ENCODE measurements at regions not wholly inside any gene's neighbourhood (a gene's known extent, or its start where the extent isn't known, plus 50 kb on each side); places are given as distances from the start of the nearest gene placed in this dataset.
A peak's percentile ranks its signal among the peaks of the same experiment; 100 is the strongest.

- no peak for ATAC-seq
- no peaks in the 10 kb centered on the region for H3K9me3 ChIP-seq
- no peak for TF ChIP-seq CTCF (IDR thresholded peaks at IDR 0.05)
- peaks cover 11% of the 10 kb centered on the region for H3K4me1 ChIP-seq
- no peaks in the 10 kb centered on the region for H3K36me3 ChIP-seq
- no peaks in the 10 kb centered on the region for H3K27me3 ChIP-seq
- H3K4me3 ChIP-seq, result no peak overlapping the region
- no peak overlapping the region for H3K27ac ChIP-seq
- intact Hi-C loops (cut with DNase I), result no loop called here
- DNase-seq, result no peak
These were observed 117.7 kb upstream of the CDK1 start for GRCh38 chr10:60660625-60661024.

GRCh38 chr10:60654813-60655464 is 123.3 kb upstream of the CDK1 start:
- Histone ChIP-seq H3K9me3 (no peaks in the 10 kb centered on the region), H3K27me3 (no peaks in the 10 kb centered on the region), H3K36me3 (no peaks in the 10 kb centered on the region), H3K27ac (no peak overlapping the region), H3K4me3 (no peak overlapping the region), H3K4me1 (no peaks in the 10 kb centered on the region)
- no peak for DNase-seq
- ATAC-seq, result no peak
- intact Hi-C loops (cut with DNase I), result no loop called here
- TF ChIP-seq CTCF (IDR thresholded peaks at IDR 0.05), result no peak

- Histone ChIP-seq H3K36me3 (no peaks in the 10 kb centered on the region), H3K4me3 (no peak overlapping the region), H3K9me3 (no peaks in the 10 kb centered on the region), H3K4me1 (no peaks in the 10 kb centered on the region), H3K27ac (no peak overlapping the region), H3K27me3 (no peaks in the 10 kb centered on the region)
- ATAC-seq (no peak), DNase-seq (no peak)
- TF ChIP-seq CTCF (IDR thresholded peaks at IDR 0.05), result no peak
- intact Hi-C loops (cut with DNase I), result no loop called here
These were observed 125.7 kb upstream of the CDK1 start for GRCh38 chr10:60652628-60653027.

GRCh38 chr10:60650378-60650800 is 127.9 kb upstream of the CDK1 start:
- intact Hi-C loops (cut with DNase I), result no loop called here
- ATAC-seq (no peak), DNase-seq (no peak)
- Histone ChIP-seq H3K27me3 (no peaks in the 10 kb centered on the region), H3K4me1 (peaks cover 4% of the 10 kb centered on the region), H3K27ac (no peak overlapping the region), H3K4me3 (no peak overlapping the region), H3K36me3 (no peaks in the 10 kb centered on the region), H3K9me3 (no peaks in the 10 kb centered on the region)
- no peak for TF ChIP-seq CTCF (IDR thresholded peaks at IDR 0.05)

GRCh38 chr10:60649485-60650377 is 128.5 kb upstream of the CDK1 start:
- H3K4me3 ChIP-seq, result no peak overlapping the region
- H3K27ac ChIP-seq, result no peak overlapping the region
- peak; percentile 21 for ATAC-seq
- H3K4me1 ChIP-seq, result peaks cover 4% of the 10 kb centered on the region
- intact Hi-C loops (cut with DNase I), result no loop called here
- TF ChIP-seq CTCF (IDR thresholded peaks at IDR 0.05), result no peak
- H3K27me3 ChIP-seq, result no peaks in the 10 kb centered on the region
- no peaks in the 10 kb centered on the region for H3K36me3 ChIP-seq
- H3K9me3 ChIP-seq, result no peaks in the 10 kb centered on the region
- no peak for DNase-seq
